ENCODE measurements at regions not wholly inside any gene's neighbourhood (a gene's known extent, or its start where the extent isn't known, plus 50 kb on each side); places are given as distances from the start of the nearest gene placed in this dataset.

GRCh38 chr6:163825033-163825432 lies 410.5 kb downstream of the QKI start:
- H3K4me3 ChIP-seq (ENCODE audit: low read depth, low read length): no peak overlapping the region
- TF ChIP-seq, protein P1, sequence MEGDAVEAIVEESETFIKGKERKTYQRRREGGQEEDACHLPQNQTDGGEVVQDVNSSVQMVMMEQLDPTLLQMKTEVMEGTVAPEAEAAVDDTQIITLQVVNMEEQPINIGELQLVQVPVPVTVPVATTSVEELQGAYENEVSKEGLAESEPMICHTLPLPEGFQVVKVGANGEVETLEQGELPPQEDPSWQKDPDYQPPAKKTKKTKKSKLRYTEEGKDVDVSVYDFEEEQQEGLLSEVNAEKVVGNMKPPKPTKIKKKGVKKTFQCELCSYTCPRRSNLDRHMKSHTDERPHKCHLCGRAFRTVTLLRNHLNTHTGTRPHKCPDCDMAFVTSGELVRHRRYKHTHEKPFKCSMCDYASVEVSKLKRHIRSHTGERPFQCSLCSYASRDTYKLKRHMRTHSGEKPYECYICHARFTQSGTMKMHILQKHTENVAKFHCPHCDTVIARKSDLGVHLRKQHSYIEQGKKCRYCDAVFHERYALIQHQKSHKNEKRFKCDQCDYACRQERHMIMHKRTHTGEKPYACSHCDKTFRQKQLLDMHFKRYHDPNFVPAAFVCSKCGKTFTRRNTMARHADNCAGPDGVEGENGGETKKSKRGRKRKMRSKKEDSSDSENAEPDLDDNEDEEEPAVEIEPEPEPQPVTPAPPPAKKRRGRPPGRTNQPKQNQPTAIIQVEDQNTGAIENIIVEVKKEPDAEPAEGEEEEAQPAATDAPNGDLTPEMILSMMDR (IDR thresholded peaks at IDR 0.05; ENCODE audit: insufficient read depth, low read depth, low read length, missing control alignments): no peak
- no peak for DNase-seq (ENCODE audit: low read depth)

DNA sequence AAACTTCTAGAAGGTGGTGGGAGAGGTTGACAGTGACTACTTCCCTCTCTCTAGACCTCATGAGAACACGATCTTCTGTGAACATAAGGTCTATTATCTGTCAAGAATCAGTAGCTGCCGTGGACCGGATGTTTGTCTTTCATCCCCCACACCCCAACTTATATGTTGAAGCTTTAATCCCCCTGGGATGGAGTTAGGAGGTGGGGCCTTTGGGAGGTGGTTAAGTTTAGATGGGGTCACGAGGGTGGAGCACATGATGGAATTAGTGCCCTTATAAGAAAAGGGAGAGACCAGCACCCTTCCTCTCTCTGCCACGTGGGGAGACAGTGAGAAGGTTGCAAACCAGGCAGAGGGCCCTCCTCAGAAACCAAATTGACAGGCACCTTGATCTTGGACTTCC lies 409.1 kb downstream of the QKI start:
- TF ChIP-seq, protein P1 (IDR thresholded peaks at IDR 0.05; ENCODE audit: insufficient read depth, low read depth, low read length, missing control alignments): no peak
- DNase-seq (ENCODE audit: low read depth): no peak
- H3K4me3 ChIP-seq (ENCODE audit: low read depth, low read length): no peak overlapping the region

GRCh38 chr6:163820745-163821458 lies 406.4 kb downstream of the QKI start:
- TF ChIP-seq, protein P1 (IDR thresholded peaks at IDR 0.05; ENCODE audit: insufficient read depth, low read depth, low read length, missing control alignments): no peak
- H3K4me3 ChIP-seq (ENCODE audit: low read depth, low read length): no peak overlapping the region
- DNase-seq (ENCODE audit: low read depth): no peak

GRCh38 chr6:163820171-163820570 lies 405.7 kb downstream of the QKI start:
- TF ChIP-seq, protein P1 (IDR thresholded peaks at IDR 0.05; ENCODE audit: insufficient read depth, low read depth, low read length, missing control alignments): no peak
- no peak overlapping the region for H3K4me3 ChIP-seq (ENCODE audit: low read depth, low read length)

GRCh38 chr6:163818719-163819118 lies 404.2 kb downstream of the QKI start:
- H3K4me3 ChIP-seq (ENCODE audit: low read depth, low read length): no peak overlapping the region
- no peak for DNase-seq (ENCODE audit: low read depth)
- TF ChIP-seq, protein P1 (IDR thresholded peaks at IDR 0.05; ENCODE audit: insufficient read depth, low read depth, low read length, missing control alignments): no peak

More at GRCh38 chr6:163820171-163820570, 405.7 kb downstream of the QKI start:
- no peak for DNase-seq (ENCODE audit: low read depth)

- H3K4me3 ChIP-seq (ENCODE audit: low read depth, low read length): no peak overlapping the region
- TF ChIP-seq, protein P1 (IDR thresholded peaks at IDR 0.05; ENCODE audit: insufficient read depth, low read depth, low read length, missing control alignments): no peak
- DNase-seq (ENCODE audit: low read depth): no peak
These were observed 401.9 kb downstream of the QKI start for GRCh38 chr6:163816441-163816840.

DNA sequence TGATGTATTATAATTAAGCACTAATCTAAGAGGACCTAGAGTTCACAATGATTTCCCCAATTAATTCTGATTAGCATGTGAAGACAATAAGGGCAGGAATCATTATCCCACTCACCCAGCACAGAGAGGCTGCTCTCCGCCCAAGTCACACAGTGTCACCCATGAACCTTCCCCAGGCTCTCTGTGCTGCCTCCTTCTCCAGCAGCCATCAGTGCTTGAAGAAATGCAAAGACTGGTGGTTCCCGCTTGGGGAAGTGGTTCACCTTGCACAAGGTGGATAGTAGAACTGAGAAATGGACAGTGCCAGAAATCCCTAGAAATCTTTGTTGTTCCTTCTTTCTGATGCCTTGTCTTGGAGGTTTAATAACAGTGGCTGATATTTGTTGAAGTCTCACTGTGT lies 401.3 kb downstream of the QKI start:
- TF ChIP-seq, protein P1 (IDR thresholded peaks at IDR 0.05; ENCODE audit: insufficient read depth, low read depth, low read length, missing control alignments): no peak
- DNase-seq (ENCODE audit: low read depth): no peak
- H3K4me3 ChIP-seq (ENCODE audit: low read depth, low read length): no peak overlapping the region
